ENCODE measurements at regions not wholly inside any gene's neighbourhood (a gene's known extent, or its start where the extent isn't known, plus 50 kb on each side); places are given as distances from the start of the nearest gene placed in this dataset.

DNA sequence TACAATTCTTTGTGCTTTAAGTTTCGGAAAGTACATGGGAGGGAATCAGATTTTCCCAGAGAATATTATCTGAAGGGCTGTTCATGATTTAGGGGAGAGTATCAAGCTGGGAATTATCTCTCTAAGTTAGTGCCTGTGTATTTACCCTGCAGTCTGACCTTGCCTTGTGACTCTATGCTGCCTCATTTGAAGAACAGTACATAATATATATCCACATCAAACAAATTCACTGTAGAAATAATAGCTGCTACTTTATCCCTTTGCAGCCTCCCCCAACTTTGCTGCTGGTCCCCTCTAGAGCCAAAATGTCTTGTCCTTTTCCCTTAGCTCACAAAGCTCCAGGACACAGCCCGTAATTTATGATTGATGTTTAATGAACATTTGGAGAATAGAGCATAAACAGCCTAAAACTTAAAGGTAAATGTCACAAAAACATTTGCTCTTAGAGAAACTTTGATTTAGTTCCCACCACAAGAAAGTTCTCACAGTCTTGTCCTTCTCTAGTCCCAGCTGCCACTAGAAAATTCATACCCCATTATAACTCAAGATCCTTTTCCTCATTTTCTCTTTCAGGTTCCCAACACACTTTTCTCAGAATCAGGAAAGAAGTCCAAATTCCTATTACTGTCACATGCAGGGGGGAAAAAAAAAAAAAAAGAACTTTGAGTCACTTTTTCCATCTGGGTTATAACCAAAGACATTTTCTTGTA, 1009.6 kb downstream of the FLRT2 start:
- no peak for DNase-seq (ENCODE audit: low read depth)
- no peak overlapping the region for H3K4me3 ChIP-seq (ENCODE audit: low read depth, low read length)
- TF ChIP-seq, protein P1, sequence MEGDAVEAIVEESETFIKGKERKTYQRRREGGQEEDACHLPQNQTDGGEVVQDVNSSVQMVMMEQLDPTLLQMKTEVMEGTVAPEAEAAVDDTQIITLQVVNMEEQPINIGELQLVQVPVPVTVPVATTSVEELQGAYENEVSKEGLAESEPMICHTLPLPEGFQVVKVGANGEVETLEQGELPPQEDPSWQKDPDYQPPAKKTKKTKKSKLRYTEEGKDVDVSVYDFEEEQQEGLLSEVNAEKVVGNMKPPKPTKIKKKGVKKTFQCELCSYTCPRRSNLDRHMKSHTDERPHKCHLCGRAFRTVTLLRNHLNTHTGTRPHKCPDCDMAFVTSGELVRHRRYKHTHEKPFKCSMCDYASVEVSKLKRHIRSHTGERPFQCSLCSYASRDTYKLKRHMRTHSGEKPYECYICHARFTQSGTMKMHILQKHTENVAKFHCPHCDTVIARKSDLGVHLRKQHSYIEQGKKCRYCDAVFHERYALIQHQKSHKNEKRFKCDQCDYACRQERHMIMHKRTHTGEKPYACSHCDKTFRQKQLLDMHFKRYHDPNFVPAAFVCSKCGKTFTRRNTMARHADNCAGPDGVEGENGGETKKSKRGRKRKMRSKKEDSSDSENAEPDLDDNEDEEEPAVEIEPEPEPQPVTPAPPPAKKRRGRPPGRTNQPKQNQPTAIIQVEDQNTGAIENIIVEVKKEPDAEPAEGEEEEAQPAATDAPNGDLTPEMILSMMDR (conservative IDR thresholded peaks at IDR 0.05; ENCODE audit: low read depth, low read length), result no peak

DNA sequence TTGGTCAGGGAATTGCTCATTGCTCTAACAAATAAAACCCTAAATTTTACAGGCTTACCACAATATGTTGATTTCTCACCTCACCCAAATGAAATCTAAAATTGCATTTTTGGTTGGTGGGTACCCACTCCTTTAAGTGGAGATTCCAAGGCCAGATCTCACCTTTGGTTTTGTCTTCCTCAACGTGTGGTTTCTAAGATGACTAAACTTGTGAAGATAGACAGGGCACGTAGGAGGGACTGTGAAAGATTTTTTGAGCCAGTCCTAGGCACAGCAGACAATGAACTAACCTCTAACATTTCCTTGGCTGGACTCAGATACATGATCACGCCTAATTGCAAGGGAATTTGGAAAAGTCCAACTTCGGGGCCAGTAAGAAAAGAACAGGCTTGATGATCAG, 1003.9 kb downstream of the FLRT2 start:
- DNase-seq (ENCODE audit: low read depth), result no peak
- TF ChIP-seq, protein P1 (conservative IDR thresholded peaks at IDR 0.05; ENCODE audit: low read depth, low read length), result no peak
- no peak overlapping the region for H3K4me3 ChIP-seq (ENCODE audit: low read depth, low read length)

DNA sequence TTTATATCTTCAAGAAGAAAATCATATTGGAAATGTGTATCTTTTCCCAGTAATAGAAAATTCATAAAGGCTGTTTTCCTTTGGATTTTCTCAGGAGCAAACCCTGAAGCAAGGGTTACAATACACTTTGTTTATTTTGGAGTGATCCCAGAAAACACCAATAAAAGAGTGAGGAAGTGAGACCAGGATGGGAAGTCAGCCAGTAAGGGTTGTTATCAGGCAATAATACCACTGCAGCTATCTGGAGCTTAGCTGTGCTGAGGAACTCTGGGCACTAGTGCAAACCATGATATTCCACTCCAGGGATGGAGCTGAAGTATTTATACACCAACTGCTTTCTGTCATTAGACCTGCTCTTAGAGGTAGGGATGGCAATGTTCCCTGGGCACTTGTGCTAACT, 1002.3 kb downstream of the FLRT2 start:
- TF ChIP-seq, protein P1 (conservative IDR thresholded peaks at IDR 0.05; ENCODE audit: low read depth, low read length), result no peak
- H3K4me3 ChIP-seq (ENCODE audit: low read depth, low read length), result no peak overlapping the region
- DNase-seq (ENCODE audit: low read depth), result no peak

DNA sequence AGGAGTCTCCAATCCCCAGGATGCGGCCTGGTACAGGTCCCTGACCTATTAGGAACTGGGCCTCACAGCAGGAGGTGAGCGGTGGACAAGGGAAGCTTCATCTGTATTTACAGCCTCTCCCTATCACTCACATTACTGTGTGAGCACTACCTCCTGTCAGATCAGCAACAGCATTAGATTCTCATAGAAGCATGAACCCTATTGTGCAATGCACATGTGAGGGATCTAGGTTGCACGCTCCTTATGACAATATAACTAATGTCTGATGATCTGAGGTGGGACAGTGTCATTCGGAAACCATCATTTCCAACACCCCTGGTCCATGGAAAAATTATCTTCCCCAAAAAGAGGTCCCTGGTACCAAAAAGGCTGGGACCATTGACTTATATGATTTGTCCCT, 1000.5 kb downstream of the FLRT2 start:
- no peak for DNase-seq (ENCODE audit: low read depth)
- TF ChIP-seq, protein P1 (conservative IDR thresholded peaks at IDR 0.05; ENCODE audit: low read depth, low read length), result no peak
- no peak overlapping the region for H3K4me3 ChIP-seq (ENCODE audit: low read depth, low read length)

DNA sequence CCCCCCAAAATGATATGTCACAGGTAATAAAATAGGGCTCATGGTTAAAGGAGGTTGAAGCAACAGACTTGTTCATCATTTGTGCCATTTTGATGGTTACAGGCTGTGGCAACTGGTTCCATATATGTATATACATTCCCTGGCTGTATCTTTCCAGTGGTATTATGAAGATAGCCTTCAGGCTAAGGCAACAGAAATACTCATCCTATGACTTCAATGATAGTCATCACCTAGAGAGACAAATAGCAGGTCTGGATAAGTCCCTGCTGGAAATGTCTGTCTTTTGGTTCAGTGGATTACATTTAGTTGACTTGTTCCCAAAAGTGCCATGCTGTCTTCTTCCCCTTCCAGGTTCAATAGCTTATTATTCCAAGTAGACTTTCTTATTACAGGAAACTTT, 997.4 kb downstream of the FLRT2 start:
- DNase-seq (ENCODE audit: low read depth), result no peak
- TF ChIP-seq, protein P1 (conservative IDR thresholded peaks at IDR 0.05; ENCODE audit: low read depth, low read length), result no peak
- no peak overlapping the region for H3K4me3 ChIP-seq (ENCODE audit: low read depth, low read length)

DNA sequence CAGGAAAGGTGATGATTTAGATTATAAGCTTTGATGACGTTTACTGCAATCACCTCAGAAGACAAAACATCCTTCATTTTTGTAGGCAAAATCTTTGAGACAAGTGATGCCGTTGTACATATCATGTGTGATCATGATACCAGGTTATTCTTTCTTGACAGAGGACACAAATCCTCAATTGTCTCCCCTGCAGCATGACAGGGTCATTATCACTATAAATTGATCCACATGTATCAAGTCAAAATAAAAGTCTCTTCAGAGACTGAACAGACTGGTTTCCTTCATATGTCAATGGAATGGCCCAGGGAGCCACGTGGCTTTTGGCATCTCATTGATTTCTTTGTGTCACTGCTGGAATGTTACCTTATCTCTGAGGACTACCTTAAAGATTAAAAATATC, 995.7 kb downstream of the FLRT2 start:
- TF ChIP-seq, protein P1 (conservative IDR thresholded peaks at IDR 0.05; ENCODE audit: low read depth, low read length), result no peak
- no peak overlapping the region for H3K4me3 ChIP-seq (ENCODE audit: low read depth, low read length)
- no peak for DNase-seq (ENCODE audit: low read depth)

DNA sequence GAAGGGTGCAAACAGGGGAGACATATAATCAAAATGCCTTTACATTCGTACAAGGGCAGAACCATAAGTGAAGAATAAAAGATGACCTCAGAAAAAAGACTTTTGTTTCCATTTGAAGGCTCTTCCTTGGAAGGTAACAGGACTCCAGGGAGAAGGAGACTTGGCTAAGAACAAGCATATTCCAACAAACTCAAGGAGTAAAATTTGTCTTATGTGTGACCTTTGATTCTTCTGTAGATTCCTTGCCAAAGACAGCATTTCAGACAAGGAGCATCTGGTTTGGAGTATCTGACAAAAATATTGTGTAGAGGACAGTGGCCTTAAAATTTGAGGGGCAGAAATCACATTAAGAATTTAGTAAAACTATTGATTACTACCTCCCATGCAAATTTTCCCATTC, 991.9 kb downstream of the FLRT2 start:
- TF ChIP-seq, protein P1 (conservative IDR thresholded peaks at IDR 0.05; ENCODE audit: low read depth, low read length), result no peak
- no peak overlapping the region for H3K4me3 ChIP-seq (ENCODE audit: low read depth, low read length)
- no peak for DNase-seq (ENCODE audit: low read depth)
